HG02588 (cell line): ENCODE measurements at regions not wholly inside any gene's neighbourhood (a gene's known extent, or its start where the extent isn't known, plus 50 kb on each side); places are given as distances from the start of the nearest gene placed in this dataset.
"Not testable (repeated sequence)": the region's sequence is repeated elsewhere in the genome, so short reads cannot be mapped to it uniquely, and the experiment has no call there.

Experiments
- ATAC-seq: cut with Tn5 transposase; IDR thresholded peaks from one replicate; pipeline ENCODE4 v1.9.1; 2021; ENCODE audit warnings: mild to moderate bottlenecking, moderate library complexity; ENCODE audit not compliant: unreplicated experiment

- ATAC-seq: no peak
Observed at GRCh38 chr3:192013110-192013509, 552.1 kb downstream of the PYDC2 start.

DNA sequence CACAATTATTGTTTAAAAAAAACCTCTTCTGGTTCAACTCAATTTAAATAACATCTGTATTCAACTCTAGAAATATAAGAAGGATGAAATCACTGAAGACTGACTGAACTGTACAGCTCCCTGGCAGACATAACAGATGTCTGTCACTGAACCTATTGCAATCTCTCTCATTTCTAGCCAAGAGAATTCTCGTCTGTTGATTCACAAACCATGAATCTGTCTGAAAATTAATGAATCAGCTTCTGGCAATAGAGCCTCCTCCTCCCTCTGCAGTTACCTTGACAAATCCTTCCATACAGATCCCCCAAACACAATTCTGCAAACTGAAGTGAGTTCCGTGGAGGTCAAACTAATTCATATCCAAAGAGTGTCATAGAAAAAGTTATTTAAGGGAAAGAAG, 561.4 kb downstream of the PYDC2 start:
- no peak for ATAC-seq

- no peak for ATAC-seq
Observed at GRCh38 chr3:192024751-192025150, 563.8 kb downstream of the PYDC2 start.

- no peak for ATAC-seq
Observed at GRCh38 chr3:192026661-192027060, 565.7 kb downstream of the PYDC2 start.

- no peak for ATAC-seq
Observed at GRCh38 chr3:192031941-192032340, 571.0 kb downstream of the PYDC2 start.

DNA sequence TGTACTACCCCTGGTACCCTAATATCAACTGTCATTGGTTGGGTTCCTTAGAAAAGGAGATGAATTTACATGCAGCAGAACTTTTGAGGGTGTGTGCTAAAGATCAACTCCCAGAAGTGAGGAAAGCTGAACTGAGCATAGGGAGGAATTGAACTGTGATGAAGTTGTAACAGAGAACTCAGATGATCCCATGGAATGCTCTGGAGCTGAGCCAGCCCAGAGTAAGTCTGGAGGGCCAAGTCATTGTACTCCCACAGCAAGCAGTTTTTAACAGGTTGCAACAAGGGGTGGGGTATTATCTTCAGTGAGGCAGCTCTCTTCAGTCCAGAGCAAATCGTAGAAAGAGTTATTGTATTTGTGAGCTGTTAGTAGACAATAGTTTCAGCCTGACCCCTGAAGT, 572.3 kb downstream of the PYDC2 start:
- no peak for ATAC-seq

- ATAC-seq: no peak
Observed at GRCh38 chr3:192038726-192039125, 577.8 kb downstream of the PYDC2 start.

DNA sequence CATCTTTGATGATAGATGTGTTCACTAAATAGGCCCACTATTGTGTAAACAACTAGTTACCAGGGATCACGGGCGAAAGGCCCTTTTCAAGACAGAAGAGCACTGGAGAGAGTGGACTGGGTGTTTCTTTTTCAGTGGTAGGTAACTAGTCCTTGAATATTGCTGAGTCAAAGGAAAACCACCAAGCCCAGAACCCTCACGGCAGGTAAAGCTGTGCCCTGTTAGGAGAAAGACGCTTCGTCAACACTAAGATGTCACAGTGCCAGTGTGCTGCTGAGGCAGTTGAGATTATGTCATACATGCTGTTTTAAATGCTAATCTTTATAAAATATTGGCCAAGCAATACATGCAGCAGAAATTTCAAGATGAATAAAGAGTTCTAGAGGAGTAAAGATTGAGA, 578.6 kb downstream of the PYDC2 start:
- no peak for ATAC-seq

GRCh38 chr3:192040282-192041043, 579.5 kb downstream of the PYDC2 start:
- no peak for ATAC-seq

DNA sequence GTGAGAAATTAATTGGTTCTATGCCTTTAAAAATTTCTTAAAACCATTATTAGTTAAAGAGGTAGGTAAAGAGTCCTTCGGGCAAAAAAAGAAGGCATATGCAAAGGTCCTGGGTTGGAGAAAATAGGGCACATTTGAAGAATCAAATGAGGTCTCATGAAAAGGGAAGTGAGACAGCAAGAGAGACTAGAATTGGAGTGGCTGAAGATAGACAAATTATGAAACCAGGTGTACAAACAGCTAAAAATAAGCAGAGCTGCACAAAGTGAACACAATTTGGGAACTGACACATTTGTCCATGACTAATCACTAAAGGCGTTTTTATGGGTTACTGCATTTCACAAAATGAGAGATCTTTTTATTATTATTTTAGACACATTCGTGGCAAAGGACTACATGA, 581.2 kb downstream of the PYDC2 start:
- ATAC-seq: peak; percentile 98

- no peak for ATAC-seq
Observed at GRCh38 chr3:192054881-192055280, 593.9 kb downstream of the PYDC2 start.

- ATAC-seq: no peak
Observed at GRCh38 chr3:192055946-192056345, 595.0 kb downstream of the PYDC2 start.

DNA sequence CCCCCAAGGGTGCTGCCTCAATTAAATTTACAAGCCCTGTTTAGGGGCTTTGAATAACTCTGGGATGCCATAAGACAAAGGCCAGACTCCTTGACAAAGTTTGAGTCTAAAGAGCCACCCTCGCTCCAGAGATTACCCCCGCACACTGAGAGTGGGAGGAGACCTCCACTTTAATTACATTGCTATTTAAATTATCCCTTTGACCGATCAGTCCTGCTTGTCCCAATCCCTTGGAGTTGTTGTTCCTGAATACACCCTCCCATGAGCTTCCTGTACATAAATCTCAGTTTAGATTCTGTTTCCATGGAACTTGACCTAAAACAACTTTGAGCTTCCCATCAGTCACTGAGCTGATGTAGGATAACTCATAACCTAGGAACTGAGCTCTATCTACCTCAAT, 596.3 kb downstream of the PYDC2 start:
- no peak for ATAC-seq

GRCh38 chr3:192060160-192060781, 599.3 kb downstream of the PYDC2 start:
- no peak for ATAC-seq

DNA sequence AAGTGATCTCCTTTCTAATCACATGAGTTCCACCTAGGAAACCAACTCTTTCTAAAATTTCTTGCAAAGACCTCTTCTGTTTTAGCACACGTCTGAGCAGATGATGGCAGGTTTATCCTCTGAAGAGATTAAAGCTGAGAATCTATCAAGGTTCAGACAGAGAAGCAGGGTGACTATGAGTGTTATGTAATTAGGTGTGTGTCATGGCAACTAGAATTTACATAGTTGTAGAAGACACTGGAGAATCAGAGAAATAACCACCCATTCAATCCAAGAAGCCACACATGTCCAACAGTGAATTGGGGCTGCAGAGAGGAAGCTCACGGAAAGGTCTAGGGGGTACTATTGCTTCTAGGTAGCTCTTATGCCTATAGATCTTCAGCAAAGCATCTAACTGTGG, 600.5 kb downstream of the PYDC2 start:
- ATAC-seq: no peak

GRCh38 chr3:192062186-192062585, 601.2 kb downstream of the PYDC2 start:
- ATAC-seq: no peak

DNA sequence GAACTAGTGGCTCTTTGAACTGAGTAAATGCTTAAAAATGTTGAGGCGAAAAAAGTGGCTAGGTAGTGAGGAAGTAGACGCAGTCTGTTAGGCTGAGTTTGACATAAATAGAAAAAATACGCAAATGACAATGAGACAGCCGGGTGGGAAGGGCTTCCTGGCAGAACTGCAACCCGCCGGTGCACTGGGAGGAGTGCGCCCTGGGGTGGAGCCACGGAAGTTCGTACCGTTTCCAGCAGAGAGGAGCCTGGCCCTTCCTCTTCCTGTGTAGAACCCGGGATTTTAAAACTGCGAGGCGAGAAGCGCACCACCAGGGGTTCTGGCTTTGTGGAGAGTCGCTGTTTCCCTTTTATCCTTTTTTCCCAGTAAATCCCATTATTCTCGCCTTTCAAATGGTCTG, 602.6 kb downstream of the PYDC2 start:
- peak; percentile 90 for ATAC-seq

DNA sequence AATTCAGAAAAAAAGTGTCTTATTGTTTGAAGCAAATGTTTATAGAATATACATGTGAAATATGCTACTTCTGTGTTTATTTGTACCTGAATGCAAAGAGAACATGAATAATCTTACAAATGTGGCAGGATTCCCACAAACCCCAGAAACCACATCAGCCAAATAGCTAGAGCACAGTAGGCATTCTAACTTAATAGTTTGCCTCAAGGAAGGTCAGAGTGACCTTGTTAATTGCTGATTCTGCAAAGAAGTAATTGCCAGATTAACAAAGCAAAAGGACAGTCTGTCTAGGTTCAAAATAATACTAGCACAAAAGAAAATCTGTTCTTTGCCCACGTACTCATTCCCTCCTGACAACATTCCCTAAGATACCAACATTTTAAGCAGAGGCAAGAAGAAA, 604.0 kb downstream of the PYDC2 start:
- ATAC-seq: no peak

GRCh38 chr3:192066253-192066652, 605.3 kb downstream of the PYDC2 start:
- ATAC-seq: not testable (repeated sequence)

- ATAC-seq: peak; percentile 72
Observed at GRCh38 chr3:192068464-192069254, 607.7 kb downstream of the PYDC2 start.

GRCh38 chr3:192077795-192078497, 617.0 kb downstream of the PYDC2 start:
- ATAC-seq: no peak
